ENCODE measurements at regions not wholly inside any gene's neighbourhood (a gene's known extent, or its start where the extent isn't known, plus 50 kb on each side); places are given as distances from the start of the nearest gene placed in this dataset.

- no peak for DNase-seq
Observed at GRCh38 chr3:116939091-116939490, 229.5 kb downstream of the TUSC7 start.

- no peak for DNase-seq
Observed at GRCh38 chr3:116939550-116939949, 230.0 kb downstream of the TUSC7 start.

GRCh38 chr3:116940719-116941118, 231.1 kb downstream of the TUSC7 start:
- DNase-seq, result no peak

- no peak for DNase-seq
Observed at GRCh38 chr3:116946376-116946775, 236.8 kb downstream of the TUSC7 start.

- DNase-seq, result no peak
Observed at GRCh38 chr3:116947148-116947547, 237.6 kb downstream of the TUSC7 start.

GRCh38 chr3:116947809-116948208, 238.2 kb downstream of the TUSC7 start:
- no peak for DNase-seq

GRCh38 chr3:116950301-116951055, 240.9 kb downstream of the TUSC7 start:
- no peak for DNase-seq

GRCh38 chr3:116951610-116952009, 242.0 kb downstream of the TUSC7 start:
- DNase-seq, result no peak

GRCh38 chr3:116958291-116958690, 248.7 kb downstream of the TUSC7 start:
- DNase-seq, result no peak

GRCh38 chr3:116961106-116961505, 251.5 kb downstream of the TUSC7 start:
- no peak for DNase-seq

GRCh38 chr3:116963802-116964201, 254.2 kb downstream of the TUSC7 start:
- no peak for DNase-seq

- DNase-seq, result no peak
Observed at GRCh38 chr3:116966649-116967048, 257.1 kb downstream of the TUSC7 start.

- DNase-seq, result no peak
Observed at GRCh38 chr3:116969135-116969534, 259.6 kb downstream of the TUSC7 start.

- no peak for DNase-seq
Observed at GRCh38 chr3:116969646-116970045, 260.1 kb downstream of the TUSC7 start.

GRCh38 chr3:116971531-116971930, 262.0 kb downstream of the TUSC7 start:
- DNase-seq, result no peak

GRCh38 chr3:116974702-116975101, 265.1 kb downstream of the TUSC7 start:
- no peak for DNase-seq

- no peak for DNase-seq
Observed at GRCh38 chr3:116977441-116977840, 267.9 kb downstream of the TUSC7 start.

GRCh38 chr3:116980099-116980498, 270.5 kb downstream of the TUSC7 start:
- DNase-seq, result no peak

GRCh38 chr3:116981089-116981488, 271.5 kb downstream of the TUSC7 start:
- no peak for DNase-seq

- DNase-seq, result no peak
Observed at GRCh38 chr3:116984301-116984700, 274.7 kb downstream of the TUSC7 start.

GRCh38 chr3:116994351-116994879, 284.8 kb downstream of the TUSC7 start:
- no peak for DNase-seq

- DNase-seq, result no peak
Observed at GRCh38 chr3:117003501-117003900, 293.9 kb downstream of the TUSC7 start.

GRCh38 chr3:117005274-117005673, 295.7 kb downstream of the TUSC7 start:
- DNase-seq, result no peak

GRCh38 chr3:117005911-117006522, 296.4 kb downstream of the TUSC7 start:
- DNase-seq, result no peak

All from hindlimb muscle (tissue), 1 donor.